Gastroesophageal sphincter (tissue), 4 donors: ENCODE measurements at regions not wholly inside any gene's neighbourhood (a gene's known extent, or its start where the extent isn't known, plus 50 kb on each side); places are given as distances from the start of the nearest gene placed in this dataset.

Experiments
- ATAC-seq: fragments of 150-250 bp; one replicate; pipeline ENCODE4 v1.9.1; 2016; ENCODE audit warnings: mild to moderate bottlenecking, moderate library complexity
- H3K27ac ChIP-seq, 4 donors: fragments of 200-600 bp; sonication (generic) in 3 of 4; 1 replicate in 3 of 4; 2 replicates in 1 of 4; pipeline ENCODE4 v1.5.1; 2016 to 2019
- H3K27me3 ChIP-seq: fragments of 200-600 bp; sonication (generic); one replicate; pipeline ENCODE4 v1.5.1; 2019
- H3K36me3 ChIP-seq, 2 donors: fragments of 200-600 bp; sonication (generic); one replicate each; pipeline ENCODE4 v1.5.1; 2019; ENCODE audit warnings: control low read depth in 1 of 2
- H3K4me1 ChIP-seq, 3 donors: fragments of 200-600 bp; sonication (generic); 1 replicate in 2 of 3; 2 replicates in 1 of 3; pipeline ENCODE4 v1.5.1; 2016 to 2019; ENCODE audit warnings: control low read depth in 2 of 3
- H3K4me3 ChIP-seq, 2 donors: fragments of 200-600 bp; sonication (generic); one replicate each; pipeline ENCODE4 v1.5.1; 2019; ENCODE audit warnings: mild to moderate bottlenecking in 1 of 2, moderate library complexity in 1 of 2
- H3K9me3 ChIP-seq, 3 donors: fragments of 200-600 bp; sonication (generic); one replicate each; pipeline ENCODE4 v1.5.1; 2017 to 2019; ENCODE audit warnings: control low read depth in 2 of 3
- CTCF ChIP-seq, 4 experiments: fragments of 200-600 bp in 2 of 4; fragments of 450-650 bp in 2 of 4; sonication (generic) in 1 of 4; IDR thresholded peaks; one replicate each; pipeline ENCODE4 v1.5.1; 2017 to 2019; ENCODE audit warnings: antibody characterized with exemption in 4 of 4, mild to moderate bottlenecking in 2 of 4, moderate library complexity in 2 of 4
- EP300 ChIP-seq: sonication (generic); formaldehyde crosslinking; IDR thresholded peaks from one replicate; pipeline ENCODE4 v1.6.1; 2017; ENCODE audit warnings: antibody characterized with exemption, mild to moderate bottlenecking
- POLR2A ChIP-seq, 2 donors: fragments of 450-650 bp; IDR thresholded peaks; one replicate each; pipeline ENCODE4 v1.6.1; 2017; ENCODE audit warnings: antibody characterized with exemption in 2 of 2, mild to moderate bottlenecking in 2 of 2, moderate library complexity in 1 of 2
- POLR2AphosphoS5 ChIP-seq: sonication (generic); formaldehyde crosslinking; IDR thresholded peaks from one replicate; pipeline ENCODE4 v1.6.1; 2017; ENCODE audit warnings: antibody characterized with exemption
- WGBS, 2 donors: methylation state at CpG; one replicate each; pipeline ENCODE4 v1.1.5; 2018; ENCODE audit warnings: low coverage in 1 of 2; 5-methylcytosine and 5-hydroxymethylcytosine counted together

DNA sequence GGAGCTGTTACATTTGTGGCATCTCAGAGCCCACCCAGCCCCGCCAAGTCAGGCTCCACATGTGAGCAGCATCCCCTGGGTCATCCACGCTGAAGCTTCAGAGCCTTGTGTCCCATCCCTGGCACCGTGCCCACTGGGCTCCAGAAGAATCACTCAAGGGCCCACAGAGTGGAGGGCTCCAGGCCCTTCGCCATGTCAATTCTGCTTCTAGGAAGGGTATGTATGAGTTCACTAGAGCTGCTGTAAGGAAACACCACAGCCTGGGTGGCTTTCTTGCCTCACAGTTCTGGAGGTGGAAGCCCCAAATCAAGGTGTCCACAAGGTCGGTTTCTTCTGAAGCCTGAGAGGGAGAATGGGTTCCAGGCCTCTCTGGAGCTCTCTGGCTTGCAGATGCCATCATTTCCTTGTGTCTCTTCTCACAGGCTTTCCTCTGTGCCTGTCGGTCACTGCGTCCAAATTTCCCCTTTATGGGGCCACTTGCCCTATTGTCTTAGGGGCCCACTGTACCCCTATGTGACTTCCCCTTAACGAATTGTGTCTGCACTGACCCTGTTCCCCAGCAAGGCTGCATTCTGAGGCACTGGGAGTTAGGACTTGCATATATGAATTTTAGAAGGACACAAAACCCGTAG, 1476.0 kb downstream of the TBC1D22A start:
- no peaks in the 10 kb centered on the region for H3K36me3 ChIP-seq
- ATAC-seq = no peak
- H3K4me3 ChIP-seq = no peak overlapping the region
- H3K27ac ChIP-seq = no peak overlapping the region
- TF ChIP-seq EP300 (no peak), POLR2AphosphoS5 (no peak), CTCF (IDR thresholded peaks at IDR 0.05) (no peak), POLR2A (IDR thresholded peaks at IDR 0.05) (no peak)
- 88 to 100% methylated on average over 1 to 3 of the region's 9 CpGs for WGBS, 2 donors
- no peaks in the 10 kb centered on the region for H3K4me1 ChIP-seq
- H3K9me3 ChIP-seq = peaks cover 0 to 9% (median 0%) of the 10 kb centered on the region in 3 donors
- peaks cover 54% of the 10 kb centered on the region for H3K27me3 ChIP-seq

GRCh38 chr22:48237466-48238283, 1475.2 kb downstream of the TBC1D22A start:
- H3K4me1 ChIP-seq = no peaks in the 10 kb centered on the region
- no peak for TF ChIP-seq CTCF (IDR thresholded peaks at IDR 0.05)
- TF ChIP-seq POLR2A (IDR thresholded peaks at IDR 0.05) = no peak
- TF ChIP-seq EP300 = no peak
- no peak for TF ChIP-seq POLR2AphosphoS5
- peaks cover 47% of the 10 kb centered on the region for H3K27me3 ChIP-seq
- no peak for ATAC-seq
- H3K27ac ChIP-seq = no peak overlapping the region
- H3K9me3 ChIP-seq = peaks cover 0 to 16% (median 0%) of the 10 kb centered on the region in 3 donors
- H3K4me3 ChIP-seq = no peak overlapping the region
- no peaks in the 10 kb centered on the region for H3K36me3 ChIP-seq
- WGBS, 2 donors = 88 to 90% methylated on average over 12 to 17 of the region's 21 CpGs

GRCh38 chr22:48236261-48236660, 1473.8 kb downstream of the TBC1D22A start:
- WGBS, 2 donors = 39 to 56% methylated on average over 4 of the region's 4 CpGs
- no peak for ATAC-seq
- Histone ChIP-seq H3K36me3 (no peaks in the 10 kb centered on the region), H3K27ac (no peak overlapping the region), H3K27me3 (peaks cover 35% of the 10 kb centered on the region), H3K4me3 (no peak overlapping the region), H3K9me3 (peaks cover 0 to 29% (median 0%) of the 10 kb centered on the region in 3 donors), H3K4me1 (no peaks in the 10 kb centered on the region)
- TF ChIP-seq POLR2A (IDR thresholded peaks at IDR 0.05) (no peak), EP300 (no peak), POLR2AphosphoS5 (no peak), CTCF (IDR thresholded peaks at IDR 0.05) (no peak)

DNA sequence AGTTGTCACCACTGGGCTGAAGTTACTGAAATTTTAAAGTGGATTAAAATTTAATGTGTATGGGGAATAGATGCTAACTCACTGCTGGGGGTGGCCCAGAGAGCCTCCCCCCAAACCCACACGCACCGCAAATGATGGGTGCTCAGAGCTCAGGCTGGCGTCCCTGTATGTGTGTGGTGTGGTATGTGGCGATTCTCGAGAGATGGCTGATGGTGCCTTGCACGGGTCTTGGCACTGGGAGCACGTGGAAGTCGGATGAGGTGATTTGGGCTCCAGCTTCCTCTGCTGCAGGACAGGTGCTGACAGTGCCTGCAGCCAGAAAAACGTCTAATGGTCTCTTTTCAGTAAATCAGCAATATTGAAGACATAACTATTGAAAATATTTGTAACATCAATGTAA, 1473.3 kb downstream of the TBC1D22A start:
- no peak for ATAC-seq
- Histone ChIP-seq H3K9me3 (peaks cover 0 to 31% (median 0%) of the 10 kb centered on the region in 3 donors), H3K27ac (no peak overlapping the region), H3K27me3 (peaks cover 30% of the 10 kb centered on the region), H3K36me3 (no peaks in the 10 kb centered on the region), H3K4me1 (no peaks in the 10 kb centered on the region), H3K4me3 (no peak overlapping the region)
- WGBS, 2 donors = 57 to 86% methylated on average over 3 to 8 of the region's 9 CpGs
- TF ChIP-seq POLR2A (IDR thresholded peaks at IDR 0.05) (no peak), POLR2AphosphoS5 (no peak), CTCF (IDR thresholded peaks at IDR 0.05) (no peak), EP300 (no peak)
